GM12878 (cell line): ENCODE measurements at regions not wholly inside any gene's neighbourhood (a gene's known extent, or its start where the extent isn't known, plus 50 kb on each side); places are given as distances from the start of the nearest gene placed in this dataset.

Experiments used
- CTCF ChIP-seq, 3 experiments: IDR thresholded peaks in 2 of 3; conservative IDR thresholded peaks in 1 of 3; 2 replicates each; pipeline ENCODE4 v1.5.1; 2011; ENCODE audit warnings: low read depth in 3 of 3, low read length in 3 of 3, mild to moderate bottlenecking in 3 of 3, control low read depth in 2 of 3, moderate library complexity in 2 of 3, inconsistent platforms in 1 of 3, mixed read lengths in 1 of 3; ENCODE audit not compliant: control insufficient read depth in 2 of 3, insufficient read depth in 1 of 3; ENCODE audit errors: extremely low read depth in 1 of 3
- EZH2 ChIP-seq: IDR thresholded peaks from 2 replicates; pipeline ENCODE4 v1.6.1; 2012; ENCODE audit warnings: low read depth, mild to moderate bottlenecking, control low read depth, inconsistent platforms, low read length, borderline replicate concordance; ENCODE audit not compliant: control insufficient read depth
- MAX ChIP-seq: IDR thresholded peaks from 2 replicates; pipeline ENCODE4 v1.6.1; 2012; ENCODE audit warnings: low read depth, low read length, improper control_type of control experiment
- MXI1 ChIP-seq: fragments of 150-350 bp; IDR thresholded peaks from 2 replicates; pipeline ENCODE4 v1.6.1; 2011; ENCODE audit warnings: low read depth, mild to moderate bottlenecking, inconsistent platforms, low read length, improper control_type of control experiment
- POLR2A ChIP-seq: IDR thresholded peaks from 2 replicates; pipeline ENCODE4 v1.6.1; 2011; ENCODE audit warnings: low read depth, mild to moderate bottlenecking, low read length
- POLR2AphosphoS5 ChIP-seq: IDR thresholded peaks from 2 replicates; pipeline ENCODE4 v1.6.1; 2011; ENCODE audit warnings: mild to moderate bottlenecking, low read length, inconsistent platforms
- SUZ12 ChIP-seq: fragments of 200-600 bp; sonication (generic); IDR thresholded peaks from one replicate; pipeline ENCODE4 v1.6.1; 2018; ENCODE audit warnings: antibody characterized with exemption, mild to moderate bottlenecking; ENCODE audit not compliant: unreplicated experiment
- TCF7 ChIP-seq: IDR thresholded peaks from 2 replicates; pipeline ENCODE4 v1.6.1; 2014; ENCODE audit warnings: antibody characterized with exemption, borderline replicate concordance
- ZBTB33 ChIP-seq: fragments of 450-650 bp; IDR thresholded peaks from 2 replicates; pipeline ENCODE4 v1.6.1; 2017; ENCODE audit warnings: mild to moderate bottlenecking
- ZNF274 ChIP-seq: IDR thresholded peaks from one replicate; pipeline ENCODE4 v1.8.0; 2011; ENCODE audit not compliant: insufficient read length, insufficient read depth

GRCh38 chr6:1503811-1504210 is 105.9 kb upstream of the FOXC1 start:
- no peak for TF ChIP-seq ZBTB33
- TF ChIP-seq POLR2A = no peak
- TF ChIP-seq MAX = no peak
- no peak for TF ChIP-seq ZNF274
- TF ChIP-seq CTCF (IDR thresholded peaks at IDR 0.05 in 2 of 3, conservative IDR thresholded peaks at IDR 0.05 in 1 of 3; ENCODE audit: control insufficient read depth in 2 of 3, extremely low read depth in 1 of 3, insufficient read depth in 1 of 3, low read depth in 3 of 3, low read length in 3 of 3) = no peak
- no peak for TF ChIP-seq SUZ12
- no peak for TF ChIP-seq MXI1
- TF ChIP-seq POLR2AphosphoS5 = no peak
- TF ChIP-seq EZH2 = no peak
- no peak for TF ChIP-seq TCF7
